Muscle layer of colon (tissue), 2 donors: ENCODE measurements at regions not wholly inside any gene's neighbourhood (a gene's known extent, or its start where the extent isn't known, plus 50 kb on each side); places are given as distances from the start of the nearest gene placed in this dataset.
"Not testable (repeated sequence)": the region's sequence is repeated elsewhere in the genome, so short reads cannot be mapped to it uniquely, and the experiment has no call there.

Experiments
- H3K27ac ChIP-seq: one replicate; pipeline ENCODE4 v1.7.0; 2013; ENCODE audit warnings: low read depth, mild to moderate bottlenecking, low read length, moderate library complexity
- H3K27me3 ChIP-seq, 2 donors: one replicate each; pipeline ENCODE4 v1.7.0; 2013; ENCODE audit warnings: low read length in 2 of 2, mild to moderate bottlenecking in 2 of 2; ENCODE audit not compliant: insufficient read depth in 2 of 2, control insufficient read depth in 1 of 2
- H3K36me3 ChIP-seq: one replicate; pipeline ENCODE4 v1.7.0; 2013; ENCODE audit warnings: mild to moderate bottlenecking, low read length; ENCODE audit not compliant: insufficient read depth
- H3K4me1 ChIP-seq: one replicate; pipeline ENCODE4 v1.7.0; 2013; ENCODE audit warnings: mild to moderate bottlenecking, low read length; ENCODE audit not compliant: insufficient read depth
- H3K4me3 ChIP-seq, 2 donors: one replicate each; pipeline ENCODE4 v1.7.0; 2013; ENCODE audit warnings: low read length in 2 of 2, low read depth in 1 of 2, mild to moderate bottlenecking in 1 of 2, moderate library complexity in 1 of 2
- H3K9ac ChIP-seq: one replicate; pipeline ENCODE4 v1.7.0; 2013; ENCODE audit warnings: low read length
- H3K9me3 ChIP-seq: one replicate; pipeline ENCODE4 v1.7.0; 2013; ENCODE audit warnings: mild to moderate bottlenecking, low read length
- donor health status: abdominal sarcoma.
- donor health status: Adenocarcinoma of cecum.

DNA sequence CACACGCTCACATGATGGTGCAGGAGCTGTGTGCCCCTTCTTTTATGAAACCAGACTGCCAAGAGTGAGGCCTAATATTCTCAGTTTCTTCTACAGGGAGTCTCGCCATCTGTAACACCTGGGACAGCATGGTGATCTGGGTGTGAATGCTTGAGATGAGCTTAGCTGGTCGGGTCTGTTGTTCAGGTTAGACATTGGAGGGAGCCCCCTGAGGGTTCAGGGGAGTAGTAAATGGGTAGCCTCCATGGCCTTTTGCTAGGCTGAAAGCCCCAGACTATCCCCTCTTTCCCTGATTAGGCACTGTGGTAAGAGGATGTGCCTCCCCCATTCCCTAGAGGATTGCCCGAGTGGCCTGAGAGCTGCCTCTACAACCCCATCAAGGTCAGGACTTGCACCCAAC lies 1916.1 kb downstream of the PCDH9 start:
- H3K9me3 ChIP-seq = no peaks in the 10 kb centered on the region
- H3K4me1 ChIP-seq = no peaks in the 10 kb centered on the region
- H3K4me3 ChIP-seq = no peak overlapping the region
- H3K36me3 ChIP-seq = no peaks in the 10 kb centered on the region
- no peak overlapping the region for H3K27ac ChIP-seq
- H3K9ac ChIP-seq = no peak overlapping the region
- H3K27me3 ChIP-seq = no peaks in the 10 kb centered on the region

DNA sequence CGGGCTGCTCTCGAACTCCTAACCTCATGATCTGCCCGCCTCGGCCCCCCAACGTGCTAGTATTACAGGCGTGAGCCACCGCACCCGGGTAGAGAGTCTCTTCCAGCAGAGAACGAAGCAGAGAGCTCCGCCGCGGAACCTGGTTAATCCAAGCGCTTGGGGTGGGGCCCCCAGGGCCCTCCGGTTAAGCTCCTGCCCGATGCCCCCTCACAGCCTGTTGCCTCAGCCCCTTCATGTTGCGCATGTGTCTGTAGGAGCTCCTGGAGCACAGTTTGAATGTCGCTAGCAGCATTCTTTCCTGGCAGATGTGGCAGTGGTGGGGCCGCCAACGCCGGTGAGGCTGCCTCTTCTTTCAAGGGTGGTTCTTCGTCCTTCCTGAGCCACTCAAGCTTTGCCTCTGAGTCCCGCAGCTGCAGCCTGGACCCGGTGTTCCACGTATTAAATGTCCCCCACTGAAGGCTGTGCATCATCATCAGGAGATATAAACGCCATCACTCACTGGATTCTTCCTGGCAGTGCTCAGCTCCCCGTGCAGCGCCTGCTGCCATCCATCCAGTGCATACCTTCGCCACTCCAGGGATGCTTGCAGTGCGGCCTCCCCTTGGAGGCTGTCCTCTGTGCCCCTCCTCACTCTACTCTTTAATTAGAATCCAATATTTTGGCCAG lies 1919.3 kb downstream of the PCDH9 start:
- H3K9ac ChIP-seq = no peak overlapping the region
- no peak overlapping the region for H3K27ac ChIP-seq
- H3K4me1 ChIP-seq = no peaks in the 10 kb centered on the region
- no peak overlapping the region for H3K4me3 ChIP-seq
- no peaks in the 10 kb centered on the region for H3K9me3 ChIP-seq
- no peaks in the 10 kb centered on the region for H3K27me3 ChIP-seq
- H3K36me3 ChIP-seq = no peaks in the 10 kb centered on the region

DNA sequence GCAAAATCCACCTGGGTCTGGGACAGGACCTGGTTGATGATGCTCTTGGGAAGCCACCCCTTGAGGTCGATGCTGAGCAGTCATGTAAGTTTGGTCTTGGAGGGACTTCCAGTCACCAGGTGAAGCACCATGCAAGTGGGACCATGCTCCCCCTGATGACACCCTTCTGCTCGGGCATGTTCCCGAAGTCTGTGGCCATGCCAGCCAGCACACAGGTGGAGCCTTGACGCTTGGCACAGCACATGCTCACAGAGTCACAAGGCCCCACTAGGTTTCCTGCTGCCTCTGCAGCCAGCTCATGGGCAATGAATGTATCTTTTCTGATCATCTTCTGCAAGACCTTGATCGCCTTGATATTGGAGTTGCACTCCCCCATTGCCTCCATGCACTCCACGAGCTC lies 1920.2 kb downstream of the PCDH9 start:
- H3K4me1 ChIP-seq = no peaks in the 10 kb centered on the region
- no peaks in the 10 kb centered on the region for H3K27me3 ChIP-seq
- no peaks in the 10 kb centered on the region for H3K9me3 ChIP-seq
- no peak overlapping the region for H3K4me3 ChIP-seq
- H3K36me3 ChIP-seq = no peaks in the 10 kb centered on the region
- H3K9ac ChIP-seq = no peak overlapping the region
- H3K27ac ChIP-seq = no peak overlapping the region

DNA sequence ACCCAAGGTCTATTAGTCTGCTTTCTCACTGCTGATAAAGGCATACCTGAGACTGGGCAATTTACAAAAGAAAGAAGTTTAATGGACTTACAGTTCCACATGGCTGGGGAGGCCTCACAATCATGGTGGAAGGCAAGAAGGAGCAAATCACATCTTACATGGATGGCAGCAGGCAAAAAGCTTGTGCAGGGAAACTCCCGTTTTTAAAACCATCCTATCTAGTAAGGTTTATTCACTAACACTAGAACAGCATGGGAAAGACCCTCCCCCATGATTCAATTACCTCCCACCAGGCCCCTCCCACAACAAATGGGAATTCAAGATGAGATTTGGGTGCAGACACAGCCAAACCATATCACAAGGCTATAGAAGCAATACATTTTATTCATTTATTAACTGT lies 1921.4 kb downstream of the PCDH9 start:
- H3K4me3 ChIP-seq, H3K36me3 ChIP-seq, H3K9ac ChIP-seq, H3K9me3 ChIP-seq, H3K27me3 ChIP-seq, H3K4me1 ChIP-seq, H3K27ac ChIP-seq: not testable (repeated sequence)

DNA sequence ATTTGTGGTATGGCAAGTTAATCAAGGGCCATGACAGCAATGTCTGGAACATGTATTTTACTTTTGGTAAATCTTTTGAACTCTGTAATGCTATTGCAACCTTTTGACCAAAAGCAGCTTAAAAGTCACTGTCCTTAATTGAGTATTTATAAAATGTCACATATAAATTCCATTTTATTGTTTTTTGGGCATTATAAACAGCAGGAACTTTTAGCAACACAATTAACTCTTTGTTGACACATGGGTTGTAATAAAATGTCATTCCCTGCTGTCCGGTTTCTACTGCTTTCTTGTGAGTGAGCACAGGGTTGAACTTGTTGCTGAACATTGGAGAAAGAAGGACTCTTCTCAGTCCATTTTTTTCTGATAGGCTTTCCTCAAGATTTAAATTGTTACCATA lies 1923.1 kb downstream of the PCDH9 start:
- Histone ChIP-seq H3K36me3 (no peaks in the 10 kb centered on the region), H3K27ac (no peak overlapping the region), H3K27me3 (no peaks in the 10 kb centered on the region), H3K9me3 (no peaks in the 10 kb centered on the region), H3K9ac (no peak overlapping the region), H3K4me3 (no peak overlapping the region), H3K4me1 (no peaks in the 10 kb centered on the region)

DNA sequence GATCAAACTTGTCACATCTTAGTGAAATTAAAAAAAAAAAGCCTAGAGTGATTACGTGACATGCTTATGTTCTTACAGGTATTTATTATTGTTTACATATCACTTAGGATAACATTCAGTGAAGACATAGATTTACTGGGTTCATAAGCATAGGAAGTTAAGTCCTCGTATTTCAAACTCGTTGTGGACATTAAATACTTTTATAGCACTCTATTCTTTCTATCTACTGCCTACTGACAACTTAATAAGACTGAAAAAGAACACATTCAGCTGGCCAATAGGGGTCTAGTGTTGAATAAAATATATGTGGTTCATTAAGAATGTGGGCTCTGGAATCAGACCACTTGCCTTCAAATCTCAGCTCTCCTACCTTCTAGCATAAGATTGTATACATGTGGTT lies 1927.4 kb downstream of the PCDH9 start:
- Histone ChIP-seq H3K4me1 (no peaks in the 10 kb centered on the region), H3K36me3 (no peaks in the 10 kb centered on the region), H3K27ac (no peak overlapping the region), H3K9ac (no peak overlapping the region), H3K9me3 (no peaks in the 10 kb centered on the region), H3K27me3 (no peaks in the 10 kb centered on the region), H3K4me3 (no peak overlapping the region)

DNA sequence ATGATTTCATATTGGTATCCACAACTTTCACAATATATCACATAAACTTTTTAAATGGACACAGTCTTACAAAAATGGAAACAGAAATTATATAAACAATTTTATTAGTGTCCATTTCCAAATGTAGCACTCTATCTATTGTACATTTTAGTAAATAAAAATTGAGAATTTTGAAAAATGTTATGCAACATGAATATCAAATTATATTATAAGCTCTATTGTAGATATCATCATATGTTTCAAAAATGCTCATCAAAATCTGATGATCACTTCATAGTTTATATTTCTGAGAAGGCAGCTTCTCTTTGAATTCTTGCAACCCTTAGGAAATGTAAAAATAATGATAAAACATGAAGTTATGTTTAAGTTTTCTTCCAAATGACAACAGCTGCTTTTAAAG lies 1928.6 kb downstream of the PCDH9 start:
- Histone ChIP-seq H3K9me3 (no peaks in the 10 kb centered on the region), H3K27ac (no peak overlapping the region), H3K4me3 (no peak overlapping the region), H3K4me1 (no peaks in the 10 kb centered on the region), H3K9ac (no peak overlapping the region), H3K27me3 (no peaks in the 10 kb centered on the region), H3K36me3 (no peaks in the 10 kb centered on the region)

DNA sequence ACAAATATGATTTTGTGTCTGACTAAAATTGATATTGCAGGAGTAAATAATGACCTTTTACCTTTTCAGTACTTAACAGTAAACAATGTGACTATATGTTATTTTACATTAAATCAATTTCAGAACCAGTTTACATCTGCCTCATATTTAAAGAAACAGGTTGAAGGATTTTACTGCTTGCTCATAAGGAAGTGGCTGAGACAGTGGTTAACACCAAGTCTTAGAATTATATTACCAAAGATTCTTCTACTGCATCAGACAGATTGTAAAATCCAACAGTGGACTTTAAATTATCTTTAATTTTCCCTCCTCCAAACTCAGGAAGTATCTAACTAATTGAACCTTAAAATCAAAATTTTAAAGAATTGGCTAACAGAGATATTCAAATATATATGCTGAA lies 1929.9 kb downstream of the PCDH9 start:
- H3K9me3 ChIP-seq = no peaks in the 10 kb centered on the region
- no peak overlapping the region for H3K9ac ChIP-seq
- H3K36me3 ChIP-seq = no peaks in the 10 kb centered on the region
- H3K27ac ChIP-seq = no peak overlapping the region
- no peak overlapping the region for H3K4me3 ChIP-seq
- H3K4me1 ChIP-seq = no peaks in the 10 kb centered on the region
- H3K27me3 ChIP-seq = no peaks in the 10 kb centered on the region

DNA sequence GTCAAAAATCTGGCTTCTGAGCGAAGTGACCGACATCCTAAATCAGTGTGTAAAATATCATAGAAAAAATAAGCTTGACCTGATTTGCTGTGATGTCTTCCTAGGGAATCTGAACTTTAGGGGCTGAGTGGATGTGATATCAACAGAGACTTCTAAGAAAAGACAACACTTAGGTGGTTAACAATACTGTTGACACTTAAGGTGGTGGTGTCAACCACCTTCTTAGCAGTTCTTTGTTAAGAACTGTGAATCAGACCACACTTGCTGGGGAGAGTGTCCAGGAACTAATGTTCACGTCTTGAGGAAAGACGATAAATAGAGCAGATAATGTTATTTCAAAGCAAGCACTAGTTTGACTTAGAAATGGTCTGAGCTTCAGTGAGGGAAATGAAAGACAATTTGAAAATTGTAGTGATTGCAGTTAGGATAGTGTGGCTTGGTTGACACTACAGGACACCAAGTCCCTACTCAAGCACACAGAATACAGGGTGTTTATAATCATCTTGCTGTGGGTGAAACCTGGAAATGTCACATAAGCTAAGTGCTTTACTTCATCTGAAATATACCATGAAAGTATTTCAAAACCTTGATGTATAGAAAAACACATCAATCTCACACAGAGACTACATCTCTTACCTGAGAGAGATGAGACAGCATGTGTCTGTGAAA lies 1936.5 kb downstream of the PCDH9 start:
- H3K9ac ChIP-seq = no peak overlapping the region
- no peak overlapping the region for H3K4me3 ChIP-seq
- no peaks in the 10 kb centered on the region for H3K27me3 ChIP-seq
- H3K36me3 ChIP-seq = no peaks in the 10 kb centered on the region
- H3K4me1 ChIP-seq = no peaks in the 10 kb centered on the region
- no peak overlapping the region for H3K27ac ChIP-seq
- H3K9me3 ChIP-seq = no peaks in the 10 kb centered on the region

DNA sequence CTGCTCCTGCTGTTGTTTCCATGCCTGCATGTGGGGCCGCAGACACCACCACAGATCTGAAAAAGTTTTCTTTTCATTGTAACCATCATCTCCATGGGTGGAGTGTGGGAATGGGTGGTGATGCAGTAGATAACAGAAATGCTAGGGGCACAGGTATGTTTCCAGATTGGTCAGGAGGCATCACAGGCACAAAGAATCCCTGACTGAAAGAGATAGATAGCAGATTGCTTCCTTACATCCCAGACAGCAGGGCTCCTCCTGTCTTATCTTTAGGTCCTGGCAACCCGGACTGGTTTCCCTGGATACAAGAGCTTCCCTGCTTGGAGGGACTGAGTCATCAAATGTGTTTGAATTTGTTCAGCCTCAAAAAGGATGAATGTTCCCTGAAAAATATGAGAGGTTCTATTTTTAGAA lies 1937.6 kb downstream of the PCDH9 start:
- Histone ChIP-seq H3K4me1 (no peaks in the 10 kb centered on the region), H3K27ac (no peak overlapping the region), H3K36me3 (no peaks in the 10 kb centered on the region), H3K27me3 (no peaks in the 10 kb centered on the region), H3K4me3 (no peak overlapping the region), H3K9ac (no peak overlapping the region), H3K9me3 (no peaks in the 10 kb centered on the region)

DNA sequence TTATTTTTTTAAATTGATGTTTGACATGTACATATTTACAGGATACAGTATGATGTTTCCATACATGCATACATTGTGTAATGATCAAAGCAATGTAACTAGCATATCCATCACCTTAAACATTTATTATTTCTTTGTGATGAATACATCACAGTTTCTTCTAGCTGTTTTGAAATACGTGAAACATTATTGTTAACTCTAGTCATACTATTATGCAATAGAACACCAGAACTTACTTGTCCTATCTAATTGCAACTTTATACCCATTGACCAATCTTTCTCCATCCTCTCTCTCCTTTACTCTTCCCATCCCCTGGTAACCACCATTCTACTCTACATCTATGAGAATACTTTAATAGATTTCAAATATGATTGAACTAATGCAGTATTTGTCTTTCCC lies 1942.7 kb downstream of the PCDH9 start:
- H3K4me1 ChIP-seq = no peaks in the 10 kb centered on the region
- no peak overlapping the region for H3K4me3 ChIP-seq
- H3K27ac ChIP-seq = no peak overlapping the region
- no peaks in the 10 kb centered on the region for H3K9me3 ChIP-seq
- no peaks in the 10 kb centered on the region for H3K36me3 ChIP-seq
- no peaks in the 10 kb centered on the region for H3K27me3 ChIP-seq
- H3K9ac ChIP-seq = no peak overlapping the region
